OCI-LY1 (cell line): ENCODE measurements at regions not wholly inside any gene's neighbourhood (a gene's known extent, or its start where the extent isn't known, plus 50 kb on each side); places are given as distances from the start of the nearest gene placed in this dataset.

Source experiments
- CTCF ChIP-seq: fragments of 200-600 bp; sonication (generic), shearing (Covaris generic); IDR thresholded peaks from 2 replicates; pipeline ENCODE4 v1.5.1; 2017; ENCODE audit warnings: mild to moderate bottlenecking, antibody characterized with exemption, low read length, moderate library complexity, mixed read lengths
- EZH2 ChIP-seq: fragments of 200-600 bp; sonication (generic), shearing (Covaris generic); IDR thresholded peaks from 2 replicates; pipeline ENCODE4 v1.8.0; 2017; ENCODE audit warnings: borderline replicate concordance, mixed run types, mild to moderate bottlenecking, antibody characterized with exemption, low read length, moderate library complexity, mixed read lengths

GRCh38 chr5:89055015-89055694 is 172.2 kb upstream of the MEF2C start:
- TF ChIP-seq EZH2: no peak
- no peak for TF ChIP-seq CTCF
